OCI-LY3 (cell line): ENCODE measurements at regions not wholly inside any gene's neighbourhood (a gene's known extent, or its start where the extent isn't known, plus 50 kb on each side); places are given as distances from the start of the nearest gene placed in this dataset.

Source experiments
- EZH2phosphoT487 ChIP-seq: fragments of 200-600 bp; shearing (Covaris generic); IDR thresholded peaks from 2 replicates; pipeline ENCODE4 v1.6.1; 2018; ENCODE audit warnings: antibody characterized with exemption, mixed run types, low read depth
- TF ChIP-seq, protein P1 (sequence below): fragments of 200-600, 300-600 bp; sonication (generic); IDR thresholded peaks from 2 replicates; pipeline ENCODE4 v1.5.1; 2014; ENCODE audit warnings: antibody characterized with exemption, low read length, low read depth

DNA sequence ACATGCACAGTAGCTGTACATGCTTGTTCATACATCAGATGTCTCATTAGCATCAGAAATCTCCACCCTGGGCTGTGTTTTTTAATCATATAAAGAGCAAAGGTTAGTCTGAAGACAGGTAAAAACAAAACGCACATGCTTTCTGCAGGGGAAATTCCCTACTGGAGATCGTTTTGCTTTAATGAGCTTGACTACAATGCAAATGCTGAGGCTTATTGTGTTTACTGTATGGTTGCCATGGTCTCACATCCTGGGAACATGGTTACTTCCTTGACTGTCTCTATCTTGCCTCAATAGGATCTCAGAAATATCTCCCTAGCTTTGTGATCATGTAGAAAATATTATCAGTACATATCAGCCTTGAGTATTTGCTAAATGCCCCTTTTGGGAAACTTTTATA lies 336.5 kb upstream of the TFPI start:
- TF ChIP-seq, protein P1, sequence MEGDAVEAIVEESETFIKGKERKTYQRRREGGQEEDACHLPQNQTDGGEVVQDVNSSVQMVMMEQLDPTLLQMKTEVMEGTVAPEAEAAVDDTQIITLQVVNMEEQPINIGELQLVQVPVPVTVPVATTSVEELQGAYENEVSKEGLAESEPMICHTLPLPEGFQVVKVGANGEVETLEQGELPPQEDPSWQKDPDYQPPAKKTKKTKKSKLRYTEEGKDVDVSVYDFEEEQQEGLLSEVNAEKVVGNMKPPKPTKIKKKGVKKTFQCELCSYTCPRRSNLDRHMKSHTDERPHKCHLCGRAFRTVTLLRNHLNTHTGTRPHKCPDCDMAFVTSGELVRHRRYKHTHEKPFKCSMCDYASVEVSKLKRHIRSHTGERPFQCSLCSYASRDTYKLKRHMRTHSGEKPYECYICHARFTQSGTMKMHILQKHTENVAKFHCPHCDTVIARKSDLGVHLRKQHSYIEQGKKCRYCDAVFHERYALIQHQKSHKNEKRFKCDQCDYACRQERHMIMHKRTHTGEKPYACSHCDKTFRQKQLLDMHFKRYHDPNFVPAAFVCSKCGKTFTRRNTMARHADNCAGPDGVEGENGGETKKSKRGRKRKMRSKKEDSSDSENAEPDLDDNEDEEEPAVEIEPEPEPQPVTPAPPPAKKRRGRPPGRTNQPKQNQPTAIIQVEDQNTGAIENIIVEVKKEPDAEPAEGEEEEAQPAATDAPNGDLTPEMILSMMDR = no peak
- TF ChIP-seq EZH2phosphoT487 = no peak
